ENCODE measurements at regions not wholly inside any gene's neighbourhood (a gene's known extent, or its start where the extent isn't known, plus 50 kb on each side); places are given as distances from the start of the nearest gene placed in this dataset.

GRCh38 chr6:6840831-6841291, 252.3 kb downstream of the LY86 start:
- H3K36me3 ChIP-seq (ENCODE audit: control insufficient read depth in 1 of 2, insufficient read depth in 2 of 2, low read length in 2 of 2): no peaks in the 10 kb centered on the region
- H3K4me3 ChIP-seq (ENCODE audit: low read depth, low read length): no peak overlapping the region
- H3K9ac ChIP-seq (ENCODE audit: low read length): no peak overlapping the region
- no peak overlapping the region for H3K4me2 ChIP-seq (ENCODE audit: low read length)
- peak overlapping the region; percentile 52 for H2AK5ac ChIP-seq (ENCODE audit: low read length)
- no peak overlapping the region for H4K8ac ChIP-seq (ENCODE audit: low read depth, low read length)
- no peaks in the 10 kb centered on the region for H3K9me3 ChIP-seq (ENCODE audit: insufficient read depth, low read depth, low read length)
- no peak overlapping the region for H3K4ac ChIP-seq (ENCODE audit: low read depth, low read length)
- H2BK12ac ChIP-seq (ENCODE audit: low read length): peak overlapping the region; percentile 67
- H3K79me1 ChIP-seq (ENCODE audit: low read length): peaks cover 21% of the 10 kb centered on the region
- no peak overlapping the region for H3K18ac ChIP-seq (ENCODE audit: low read length)
- peak overlapping the region; percentile 43 for H4K91ac ChIP-seq (ENCODE audit: low read depth, low read length)
- H3K4me1 ChIP-seq (ENCODE audit: control insufficient read depth in 1 of 2, insufficient read depth in 2 of 2, low read length in 2 of 2): peaks cover 13 to 23% of the 10 kb centered on the region in 2 experiments
- H3K23ac ChIP-seq (ENCODE audit: low read length): no peak overlapping the region
- DNase-seq: no peak
- WGBS (ENCODE audit: extremely low coverage, insufficient coverage, insufficient read length): no CpG with 5 or more reads among the region's 5 CpGs
- H4K12ac ChIP-seq (ENCODE audit: low read depth, low read length): no peak overlapping the region
- H2BK120ac ChIP-seq (ENCODE audit: insufficient read depth, low read length, poor library complexity): peak overlapping the region; percentile 41
- peaks cover 5% of the 10 kb centered on the region for H3K79me2 ChIP-seq (ENCODE audit: control insufficient read depth, insufficient read depth, low read length, poor library complexity)
- H2AFZ ChIP-seq (ENCODE audit: insufficient read depth, low read length, poor library complexity): no peak overlapping the region
- no peaks in the 10 kb centered on the region for H3K27me3 ChIP-seq (ENCODE audit: insufficient read depth, low read length)
- H2BK5ac ChIP-seq (ENCODE audit: low read depth, low read length, poor library complexity): peak overlapping the region; percentile 6
- H3K27ac ChIP-seq (ENCODE audit: low read depth, low read length): no peak overlapping the region
- peak overlapping the region; percentile 56 for H3K14ac ChIP-seq (ENCODE audit: low read length)

- H2AFZ ChIP-seq (ENCODE audit: insufficient read depth, low read length, poor library complexity): no peak overlapping the region
- peaks cover 13 to 23% of the 10 kb centered on the region in 2 experiments for H3K4me1 ChIP-seq (ENCODE audit: control insufficient read depth in 1 of 2, insufficient read depth in 2 of 2, low read length in 2 of 2)
- H3K4me3 ChIP-seq (ENCODE audit: low read depth, low read length): no peak overlapping the region
- no peaks in the 10 kb centered on the region for H3K36me3 ChIP-seq (ENCODE audit: control insufficient read depth in 1 of 2, insufficient read depth in 2 of 2, low read length in 2 of 2)
- H3K4me2 ChIP-seq (ENCODE audit: low read length): no peak overlapping the region
- peak overlapping the region; percentile 76 for H3K18ac ChIP-seq (ENCODE audit: low read length)
- H3K9ac ChIP-seq (ENCODE audit: low read length): no peak overlapping the region
- peaks cover 21% of the 10 kb centered on the region for H3K79me1 ChIP-seq (ENCODE audit: low read length)
- peak overlapping the region; percentile 65 for H3K4ac ChIP-seq (ENCODE audit: low read depth, low read length)
- H3K27me3 ChIP-seq (ENCODE audit: insufficient read depth, low read length): no peaks in the 10 kb centered on the region
- no peaks in the 10 kb centered on the region for H3K9me3 ChIP-seq (ENCODE audit: insufficient read depth, low read depth, low read length)
- H3K23ac ChIP-seq (ENCODE audit: low read length): no peak overlapping the region
- no CpG with 5 or more reads among the region's 3 CpGs for WGBS (ENCODE audit: extremely low coverage, insufficient coverage, insufficient read length)
- no peak overlapping the region for H4K12ac ChIP-seq (ENCODE audit: low read depth, low read length)
- no peak for DNase-seq
- peak overlapping the region; percentile 21 for H2BK120ac ChIP-seq (ENCODE audit: insufficient read depth, low read length, poor library complexity)
- H4K8ac ChIP-seq (ENCODE audit: low read depth, low read length): peak overlapping the region; percentile 77
- H2AK5ac ChIP-seq (ENCODE audit: low read length): peak overlapping the region; percentile 96
- peaks cover 5% of the 10 kb centered on the region for H3K79me2 ChIP-seq (ENCODE audit: control insufficient read depth, insufficient read depth, low read length, poor library complexity)
- peak overlapping the region; percentile 85 for H3K14ac ChIP-seq (ENCODE audit: low read length)
- H2BK12ac ChIP-seq (ENCODE audit: low read length): peak overlapping the region; percentile 98
- peak overlapping the region; percentile 17 for H2BK5ac ChIP-seq (ENCODE audit: low read depth, low read length, poor library complexity)
- peak overlapping the region; percentile 97 for H3K27ac ChIP-seq (ENCODE audit: low read depth, low read length)
- H4K91ac ChIP-seq (ENCODE audit: low read depth, low read length): peak overlapping the region; percentile 91
These were observed 253.1 kb downstream of the LY86 start for GRCh38 chr6:6841571-6841970.

- peak overlapping the region; percentile 92 for H4K91ac ChIP-seq (ENCODE audit: low read depth, low read length)
- no peak overlapping the region for H2AFZ ChIP-seq (ENCODE audit: insufficient read depth, low read length, poor library complexity)
- peak overlapping the region; percentile 93 for H2BK12ac ChIP-seq (ENCODE audit: low read length)
- H3K79me2 ChIP-seq (ENCODE audit: control insufficient read depth, insufficient read depth, low read length, poor library complexity): peaks cover 5% of the 10 kb centered on the region
- peak overlapping the region; percentile 66 for H4K8ac ChIP-seq (ENCODE audit: low read depth, low read length)
- H3K18ac ChIP-seq (ENCODE audit: low read length): peak overlapping the region; percentile 86
- H3K27ac ChIP-seq (ENCODE audit: low read depth, low read length): peak overlapping the region; percentile 97
- peaks cover 13 to 23% of the 10 kb centered on the region in 2 experiments for H3K4me1 ChIP-seq (ENCODE audit: control insufficient read depth in 1 of 2, insufficient read depth in 2 of 2, low read length in 2 of 2)
- no peaks in the 10 kb centered on the region for H3K9me3 ChIP-seq (ENCODE audit: insufficient read depth, low read depth, low read length)
- H4K12ac ChIP-seq (ENCODE audit: low read depth, low read length): no peak overlapping the region
- H3K14ac ChIP-seq (ENCODE audit: low read length): peak overlapping the region; percentile 81
- H3K4me2 ChIP-seq (ENCODE audit: low read length): peak overlapping the region; percentile 21
- peaks cover 21% of the 10 kb centered on the region for H3K79me1 ChIP-seq (ENCODE audit: low read length)
- H3K36me3 ChIP-seq (ENCODE audit: control insufficient read depth in 1 of 2, insufficient read depth in 2 of 2, low read length in 2 of 2): no peaks in the 10 kb centered on the region
- H3K27me3 ChIP-seq (ENCODE audit: insufficient read depth, low read length): no peaks in the 10 kb centered on the region
- no peak overlapping the region for H3K9ac ChIP-seq (ENCODE audit: low read length)
- H2AK5ac ChIP-seq (ENCODE audit: low read length): no peak overlapping the region
- DNase-seq: no peak
- H2BK120ac ChIP-seq (ENCODE audit: insufficient read depth, low read length, poor library complexity): peak overlapping the region; percentile 92
- no peak overlapping the region for H3K23ac ChIP-seq (ENCODE audit: low read length)
- H2BK5ac ChIP-seq (ENCODE audit: low read depth, low read length, poor library complexity): peak overlapping the region; percentile 93
- no CpG with 5 or more reads among the region's 5 CpGs for WGBS (ENCODE audit: extremely low coverage, insufficient coverage, insufficient read length)
- H3K4me3 ChIP-seq (ENCODE audit: low read depth, low read length): no peak overlapping the region
- no peak overlapping the region for H3K4ac ChIP-seq (ENCODE audit: low read depth, low read length)
These were observed 253.8 kb downstream of the LY86 start for GRCh38 chr6:6842291-6842690.

GRCh38 chr6:6843057-6843627, 254.6 kb downstream of the LY86 start:
- peaks cover 18 to 26% of the 10 kb centered on the region in 2 experiments for H3K4me1 ChIP-seq (ENCODE audit: control insufficient read depth in 1 of 2, insufficient read depth in 2 of 2, low read length in 2 of 2)
- peak overlapping the region; percentile 93 for H2BK5ac ChIP-seq (ENCODE audit: low read depth, low read length, poor library complexity)
- peak overlapping the region; percentile 86 for H3K18ac ChIP-seq (ENCODE audit: low read length)
- peak; percentile 63 to 90 for DNase-seq
- H2AK5ac ChIP-seq (ENCODE audit: low read length): peak overlapping the region; percentile 82
- peak overlapping the region; percentile 66 for H4K8ac ChIP-seq (ENCODE audit: low read depth, low read length)
- no peaks in the 10 kb centered on the region for H3K27me3 ChIP-seq (ENCODE audit: insufficient read depth, low read length)
- H2BK120ac ChIP-seq (ENCODE audit: insufficient read depth, low read length, poor library complexity): peak overlapping the region; percentile 92
- no CpG with 5 or more reads among the region's 5 CpGs for WGBS (ENCODE audit: extremely low coverage, insufficient coverage, insufficient read length)
- no peak overlapping the region for H3K23ac ChIP-seq (ENCODE audit: low read length)
- no peaks in the 10 kb centered on the region for H3K9me3 ChIP-seq (ENCODE audit: insufficient read depth, low read depth, low read length)
- no peak overlapping the region for H3K4me3 ChIP-seq (ENCODE audit: low read depth, low read length)
- H3K36me3 ChIP-seq (ENCODE audit: control insufficient read depth in 1 of 2, insufficient read depth in 2 of 2, low read length in 2 of 2): no peaks in the 10 kb centered on the region
- H3K79me2 ChIP-seq (ENCODE audit: control insufficient read depth, insufficient read depth, low read length, poor library complexity): peaks cover 5% of the 10 kb centered on the region
- H3K79me1 ChIP-seq (ENCODE audit: low read length): peaks cover 24% of the 10 kb centered on the region
- H3K9ac ChIP-seq (ENCODE audit: low read length): no peak overlapping the region
- peak overlapping the region; percentile 21 for H3K4me2 ChIP-seq (ENCODE audit: low read length)
- peak overlapping the region; percentile 97 for H3K27ac ChIP-seq (ENCODE audit: low read depth, low read length)
- H4K12ac ChIP-seq (ENCODE audit: low read depth, low read length): no peak overlapping the region
- H4K91ac ChIP-seq (ENCODE audit: low read depth, low read length): peak overlapping the region; percentile 92
- peak overlapping the region; percentile 81 for H3K14ac ChIP-seq (ENCODE audit: low read length)
- H3K4ac ChIP-seq (ENCODE audit: low read depth, low read length): peak overlapping the region; percentile 65
- H2BK12ac ChIP-seq (ENCODE audit: low read length): peak overlapping the region; percentile 93
- H2AFZ ChIP-seq (ENCODE audit: insufficient read depth, low read length, poor library complexity): peak overlapping the region; percentile 35
